Right lobe of liver (tissue), 6 donors: ENCODE measurements at regions not wholly inside any gene's neighbourhood (a gene's known extent, or its start where the extent isn't known, plus 50 kb on each side); places are given as distances from the start of the nearest gene placed in this dataset.

ENCODE experiments used
- ATAC-seq, 4 donors: fragments of 200-7000 bp; cut with Tn5 transposase; one replicate each; pipeline ENCODE4 v1.9.1; 2020; ENCODE audit warnings: mild to moderate bottlenecking in 4 of 4, moderate library complexity in 4 of 4
- DNase-seq, 3 donors: peaks; one replicate each; pipeline ENCODE4 v3.0.0-alpha.2; 2020
- H3K27ac ChIP-seq, 3 donors: fragments of 200-600 bp; one replicate each; pipeline ENCODE4 v1.8.0; 2022
- H3K27me3 ChIP-seq, 2 donors: fragments of 200-600 bp; one replicate each; pipeline ENCODE4 v1.8.0; 2022
- H3K36me3 ChIP-seq, 4 donors: fragments of 200-600 bp; sonication (generic) in 1 of 4; one replicate each; pipeline versions ENCODE4 v1.5.1 to v1.8.0; 2017 to 2022; ENCODE audit warnings: control low read depth in 1 of 4
- H3K4me1 ChIP-seq, 4 donors: fragments of 200-600 bp; sonication (generic) in 1 of 4; one replicate each; pipeline versions ENCODE4 v1.5.1 to v1.8.0; 2017 to 2022; ENCODE audit warnings: control low read depth in 1 of 4
- H3K4me3 ChIP-seq, 3 donors: fragments of 200-600 bp; one replicate each; pipeline ENCODE4 v1.8.0; 2022
- H3K9me3 ChIP-seq, 4 donors: fragments of 200-600 bp; sonication (generic) in 1 of 4; one replicate each; pipeline versions ENCODE4 v1.5.1 to v1.8.0; 2017 to 2022; ENCODE audit warnings: control low read depth in 1 of 4
- POLR2A ChIP-seq: fragments of 450-650 bp; IDR thresholded peaks from one replicate; pipeline ENCODE4 v1.6.1; 2017; ENCODE audit warnings: antibody characterized with exemption, mild to moderate bottlenecking
- WGBS: methylation state at CpG from one replicate; pipeline ENCODE4 v1.1.6; 2018; ENCODE audit warnings: low coverage, low lambda C conversion rate; ENCODE audit not compliant: insufficient coverage; ENCODE audit errors: missing lambda C conversion rate; 5-methylcytosine and 5-hydroxymethylcytosine counted together
- intact Hi-C, 2 donors: fragments of 100-400 bp; cut with DNase I; formaldehyde crosslinking; loops; one replicate each; pipeline versions ENCODE4 v1.11.2 to v1.14.1; 2022
- TF ChIP-seq, protein P1 (sequence below), 4 donors: fragments of 200-600 bp in 3 of 4; fragments of 450-650 bp in 1 of 4; IDR thresholded peaks; one replicate each; pipeline versions ENCODE4 v1.5.1 to v1.8.0; 2016 to 2022; ENCODE audit warnings: antibody characterized with exemption in 4 of 4, mild to moderate bottlenecking in 2 of 4
- donor health status: DM: no; HTN: yes; CAD: no.
- donor health status: DM: no; HTN: no; CAD: no.
- donor health status: DM: no; HTN: no; CAD: no.
- donor health status: DM: no; HTN: yes; CAD: no.
- donor health status: DM: no; HTN: yes; CAD: no.

DNA sequence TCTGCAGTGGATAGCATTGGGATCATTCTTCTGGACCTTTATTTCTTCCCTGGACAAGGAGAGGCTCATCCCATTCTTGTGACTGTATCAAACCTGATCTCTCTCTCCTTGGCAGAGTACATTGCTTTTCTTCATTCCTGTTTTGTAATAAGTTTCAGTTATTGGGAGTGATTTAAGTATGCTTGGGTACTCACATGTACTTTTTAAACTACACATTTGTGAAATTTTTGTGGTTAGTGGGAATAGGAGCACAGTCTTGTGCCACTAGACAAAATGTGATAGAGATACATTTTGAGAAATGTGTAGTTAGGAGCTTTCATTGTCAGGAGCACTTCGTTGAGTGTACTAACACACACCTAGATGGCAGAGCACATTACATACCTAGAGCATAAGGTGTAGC is 262.6 kb downstream of the C3orf38 start:
- no peak overlapping the region for H3K4me3 ChIP-seq
- no peaks in the 10 kb centered on the region for H3K36me3 ChIP-seq
- no peak for ATAC-seq
- intact Hi-C loops: no loop called here
- H3K4me1 ChIP-seq: no peaks in the 10 kb centered on the region
- WGBS: 31% methylated on average over 1 of the region's 1 CpG
- no peak overlapping the region for H3K27ac ChIP-seq
- no peak for TF ChIP-seq POLR2A
- TF ChIP-seq, protein P1, sequence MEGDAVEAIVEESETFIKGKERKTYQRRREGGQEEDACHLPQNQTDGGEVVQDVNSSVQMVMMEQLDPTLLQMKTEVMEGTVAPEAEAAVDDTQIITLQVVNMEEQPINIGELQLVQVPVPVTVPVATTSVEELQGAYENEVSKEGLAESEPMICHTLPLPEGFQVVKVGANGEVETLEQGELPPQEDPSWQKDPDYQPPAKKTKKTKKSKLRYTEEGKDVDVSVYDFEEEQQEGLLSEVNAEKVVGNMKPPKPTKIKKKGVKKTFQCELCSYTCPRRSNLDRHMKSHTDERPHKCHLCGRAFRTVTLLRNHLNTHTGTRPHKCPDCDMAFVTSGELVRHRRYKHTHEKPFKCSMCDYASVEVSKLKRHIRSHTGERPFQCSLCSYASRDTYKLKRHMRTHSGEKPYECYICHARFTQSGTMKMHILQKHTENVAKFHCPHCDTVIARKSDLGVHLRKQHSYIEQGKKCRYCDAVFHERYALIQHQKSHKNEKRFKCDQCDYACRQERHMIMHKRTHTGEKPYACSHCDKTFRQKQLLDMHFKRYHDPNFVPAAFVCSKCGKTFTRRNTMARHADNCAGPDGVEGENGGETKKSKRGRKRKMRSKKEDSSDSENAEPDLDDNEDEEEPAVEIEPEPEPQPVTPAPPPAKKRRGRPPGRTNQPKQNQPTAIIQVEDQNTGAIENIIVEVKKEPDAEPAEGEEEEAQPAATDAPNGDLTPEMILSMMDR (IDR thresholded peaks at IDR 0.05): no peak
- DNase-seq: no peak
- H3K27me3 ChIP-seq: no peaks in the 10 kb centered on the region
- H3K9me3 ChIP-seq: no peaks in the 10 kb centered on the region

DNA sequence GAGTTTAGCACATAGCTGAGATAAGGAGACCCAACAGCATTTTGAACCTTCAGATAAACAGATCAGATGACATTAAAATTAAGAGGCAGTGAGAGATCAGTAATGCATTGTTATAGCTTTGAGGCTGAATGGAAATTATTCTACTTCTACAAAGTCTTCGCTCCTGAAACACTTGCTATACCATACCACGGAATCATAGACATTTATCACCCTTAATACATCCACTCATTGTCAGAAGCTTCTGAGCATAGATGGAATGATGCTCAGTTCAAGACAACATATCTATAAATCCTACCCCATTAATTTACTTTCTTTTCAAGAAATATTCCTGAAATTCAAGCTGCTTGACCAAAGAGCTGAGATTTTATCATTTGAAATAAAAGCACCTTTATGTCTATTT is 266.7 kb downstream of the C3orf38 start:
- Histone ChIP-seq H3K4me3 (no peak overlapping the region), H3K27me3 (no peaks in the 10 kb centered on the region), H3K9me3 (no peaks in the 10 kb centered on the region), H3K4me1 (no peaks in the 10 kb centered on the region), H3K36me3 (no peaks in the 10 kb centered on the region), H3K27ac (no peak overlapping the region)
- no peak for ATAC-seq
- no peak for DNase-seq
- TF ChIP-seq POLR2A: no peak
- 51% methylated on average over 2 of the region's 2 CpGs for WGBS
- intact Hi-C loops: no loop called here

DNA sequence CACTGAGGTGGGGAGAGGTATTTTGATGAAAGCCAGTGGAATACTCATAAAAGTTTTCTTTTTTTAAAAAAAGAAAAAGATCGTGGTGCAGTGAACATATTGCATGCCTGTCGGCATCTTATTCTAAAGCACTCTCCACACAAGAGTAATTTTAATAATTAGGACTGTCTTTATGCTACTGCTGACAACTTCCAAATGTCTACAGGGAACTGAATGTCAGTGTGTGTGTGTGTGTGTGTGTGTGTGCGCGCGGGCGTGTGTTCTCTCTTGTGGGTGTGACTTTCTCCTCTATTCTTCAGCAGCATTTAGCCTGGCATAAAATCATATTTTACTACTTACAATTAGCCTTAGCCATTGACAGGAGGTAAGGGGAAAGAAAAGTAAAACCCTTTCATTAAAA is 268.5 kb downstream of the C3orf38 start:
- intact Hi-C loops: no loop called here
- Histone ChIP-seq H3K4me3 (no peak overlapping the region), H3K27ac (no peak overlapping the region), H3K4me1 (no peaks in the 10 kb centered on the region), H3K27me3 (no peaks in the 10 kb centered on the region), H3K9me3 (no peaks in the 10 kb centered on the region), H3K36me3 (no peaks in the 10 kb centered on the region)
- ATAC-seq (no peak), DNase-seq (no peak)
- WGBS: 84% methylated on average over 6 of the region's 6 CpGs
- no peak for TF ChIP-seq POLR2A
- TF ChIP-seq, protein P1 (IDR thresholded peaks at IDR 0.05): no peak

DNA sequence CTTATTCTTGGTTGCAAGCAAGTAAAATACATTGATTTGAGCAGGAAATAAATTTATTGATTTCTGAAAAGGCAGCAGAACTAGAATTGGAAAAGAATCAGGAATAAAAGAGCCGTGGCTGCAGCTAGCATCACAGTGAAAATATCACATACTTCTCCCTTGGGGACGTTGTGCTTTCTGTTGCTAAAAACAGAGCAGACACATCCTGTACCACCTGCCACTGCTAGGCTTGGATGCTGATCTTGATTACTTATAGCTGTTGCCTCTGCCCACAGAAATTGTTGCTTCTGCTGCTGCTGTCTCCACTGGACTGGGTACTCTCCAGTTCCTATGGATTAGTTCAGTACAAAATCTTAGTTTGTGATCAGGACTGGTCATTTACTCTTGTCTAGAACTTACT is 283.8 kb downstream of the C3orf38 start:
- 19% methylated on average over 2 of the region's 2 CpGs for WGBS
- H3K36me3 ChIP-seq: no peaks in the 10 kb centered on the region
- H3K27me3 ChIP-seq: no peaks in the 10 kb centered on the region
- intact Hi-C loops: no loop called here
- no peak for DNase-seq
- no peaks in the 10 kb centered on the region for H3K4me1 ChIP-seq
- ATAC-seq: no peak
- no peak overlapping the region for H3K4me3 ChIP-seq
- no peaks in the 10 kb centered on the region for H3K9me3 ChIP-seq
- no peak overlapping the region for H3K27ac ChIP-seq
- no peak for TF ChIP-seq POLR2A
- TF ChIP-seq, protein P1 (IDR thresholded peaks at IDR 0.05): no peak

DNA sequence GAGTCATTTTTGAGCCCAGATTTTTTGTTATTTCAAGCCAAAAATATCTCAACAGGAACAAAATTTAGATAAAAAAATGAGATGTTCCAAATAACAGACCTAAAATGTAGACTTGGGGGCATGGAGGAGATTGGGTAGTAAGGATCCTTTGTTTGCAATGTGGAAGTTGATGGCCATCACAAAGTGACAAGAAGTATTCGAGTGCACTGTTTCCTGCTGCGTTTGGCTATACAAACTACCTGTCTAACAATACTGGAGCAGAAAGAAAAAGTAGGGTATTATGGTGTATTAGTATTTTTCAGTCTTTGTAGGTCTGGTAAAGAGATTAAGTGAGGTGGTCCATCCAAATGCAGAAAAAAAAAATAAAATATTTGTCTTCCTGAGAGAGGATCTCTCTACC is 284.2 kb downstream of the C3orf38 start:
- no peak overlapping the region for H3K27ac ChIP-seq
- H3K27me3 ChIP-seq: no peaks in the 10 kb centered on the region
- no peak overlapping the region for H3K4me3 ChIP-seq
- intact Hi-C loops: no loop called here
- no peak for TF ChIP-seq POLR2A
- TF ChIP-seq, protein P1 (IDR thresholded peaks at IDR 0.05): no peak
- 47% methylated on average over 2 of the region's 2 CpGs for WGBS
- DNase-seq (no peak), ATAC-seq (no peak)
- no peaks in the 10 kb centered on the region for H3K9me3 ChIP-seq
- H3K36me3 ChIP-seq: no peaks in the 10 kb centered on the region
- no peaks in the 10 kb centered on the region for H3K4me1 ChIP-seq
